ACC112 (cell line): ENCODE measurements at regions not wholly inside any gene's neighbourhood (a gene's known extent, or its start where the extent isn't known, plus 50 kb on each side); places are given as distances from the start of the nearest gene placed in this dataset.
"Not testable (repeated sequence)": the region's sequence is repeated elsewhere in the genome, so short reads cannot be mapped to it uniquely, and the experiment has no call there.

Source experiments
- H2AFZ ChIP-seq: fragments of 200-600 bp; sonication (generic); one replicate; pipeline ENCODE4 v1.6.0; 2017; ENCODE audit warnings: antibody characterized with exemption, low read length; ENCODE audit not compliant: unreplicated experiment
- H3K27ac ChIP-seq: fragments of 200-600 bp; sonication (generic); 2 replicates; pipeline ENCODE4 v1.5.1; 2014; ENCODE audit warnings: low read depth, mild to moderate bottlenecking, antibody characterized with exemption, low read length, moderate library complexity
- H3K27me3 ChIP-seq: fragments of 200-600 bp; sonication (generic); 2 replicates; pipeline ENCODE4 v1.6.1; 2014; ENCODE audit warnings: mild to moderate bottlenecking, antibody characterized with exemption, low read length, moderate library complexity, mixed read lengths; ENCODE audit not compliant: insufficient read depth
- H3K36me3 ChIP-seq: fragments of 200-600 bp; sonication (generic); 2 replicates; pipeline ENCODE4 v1.6.1; 2016; ENCODE audit warnings: mild to moderate bottlenecking, antibody characterized with exemption, low read length, moderate library complexity, mixed read lengths; ENCODE audit not compliant: insufficient read depth
- H3K4me1 ChIP-seq: fragments of 200-600 bp; sonication (generic); one replicate; pipeline ENCODE4 v1.6.1; 2016; ENCODE audit warnings: low read length, mixed read lengths; ENCODE audit not compliant: insufficient read depth, unreplicated experiment, control insufficient read depth
- H3K4me3 ChIP-seq: fragments of 200-600 bp; sonication (generic); 2 replicates; pipeline ENCODE4 v1.5.1; 2014; ENCODE audit warnings: mild to moderate bottlenecking, low read depth, low read length
- H3K79me2 ChIP-seq: fragments of 200-600 bp; sonication (generic); one replicate; pipeline ENCODE4 v1.6.0; 2016; ENCODE audit warnings: low read length; ENCODE audit not compliant: control insufficient read depth, unreplicated experiment, insufficient read depth

DNA sequence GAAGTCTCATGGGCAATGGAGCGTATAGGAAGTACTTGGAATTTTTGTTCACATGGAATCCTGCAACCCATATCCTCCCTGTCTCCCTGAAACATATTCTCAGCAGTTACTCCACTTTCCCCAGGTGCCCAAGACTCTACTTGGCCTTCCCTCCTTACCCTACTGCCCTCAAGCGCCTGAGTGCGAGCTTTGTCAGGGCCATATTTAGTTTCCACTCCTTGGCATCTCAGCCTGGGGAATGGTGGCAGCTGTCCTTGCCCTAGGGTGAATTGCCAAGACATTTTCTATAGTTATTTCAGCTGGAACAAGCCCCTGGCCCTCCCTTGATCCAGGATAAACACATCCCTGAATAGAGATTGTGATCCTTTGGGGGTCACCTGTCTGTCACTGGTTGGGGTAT, 569.3 kb upstream of the LRFN5 start:
- H3K27ac ChIP-seq: no peak overlapping the region
- H3K36me3 ChIP-seq: no peaks in the 10 kb centered on the region
- no peaks in the 10 kb centered on the region for H3K4me1 ChIP-seq
- H3K4me3 ChIP-seq: no peak overlapping the region
- no peaks in the 10 kb centered on the region for H3K27me3 ChIP-seq
- H3K79me2 ChIP-seq: no peaks in the 10 kb centered on the region
- no peak overlapping the region for H2AFZ ChIP-seq

DNA sequence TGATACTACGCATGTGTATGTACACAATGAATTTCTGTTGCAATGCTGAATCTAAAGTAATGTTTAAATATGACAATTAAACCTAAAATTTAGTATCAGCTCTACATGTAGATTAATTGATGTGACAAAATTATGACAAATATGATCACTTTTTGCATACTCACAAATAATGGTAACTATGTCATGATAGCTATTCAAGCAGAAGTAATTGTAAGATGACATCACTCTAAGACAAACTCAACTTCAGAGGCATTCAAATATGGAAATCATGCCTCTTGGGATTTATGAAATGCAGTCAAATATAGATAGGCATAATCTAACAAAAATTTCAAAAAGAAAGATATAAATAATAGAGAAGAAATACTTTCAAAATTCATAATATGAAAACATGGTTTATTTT, 571.7 kb upstream of the LRFN5 start:
- no peaks in the 10 kb centered on the region for H3K4me1 ChIP-seq

GRCh38 chr14:41022932-41023331, 583.7 kb upstream of the LRFN5 start:
- Histone ChIP-seq H3K4me3 (no peak overlapping the region), H3K27me3 (no peaks in the 10 kb centered on the region), H3K4me1 (no peaks in the 10 kb centered on the region), H3K27ac (no peak overlapping the region), H3K36me3 (no peaks in the 10 kb centered on the region), H2AFZ (no peak overlapping the region), H3K79me2 (no peaks in the 10 kb centered on the region)

More for the DNA sequence above, 571.7 kb upstream of the LRFN5 start:
- Histone ChIP-seq H3K27me3 (no peaks in the 10 kb centered on the region), H3K36me3 (no peaks in the 10 kb centered on the region), H3K79me2 (no peaks in the 10 kb centered on the region), H2AFZ (no peak overlapping the region), H3K4me3 (no peak overlapping the region), H3K27ac (no peak overlapping the region)

- Histone ChIP-seq H3K27ac (no peak overlapping the region), H3K4me1 (no peaks in the 10 kb centered on the region), H3K27me3 (no peaks in the 10 kb centered on the region), H2AFZ (no peak overlapping the region), H3K79me2 (no peaks in the 10 kb centered on the region), H3K36me3 (no peaks in the 10 kb centered on the region), H3K4me3 (no peak overlapping the region)
These were observed 590.5 kb upstream of the LRFN5 start for GRCh38 chr14:41016213-41016612.

GRCh38 chr14:41000350-41000749, 606.3 kb upstream of the LRFN5 start:
- H2AFZ ChIP-seq: no peak overlapping the region

DNA sequence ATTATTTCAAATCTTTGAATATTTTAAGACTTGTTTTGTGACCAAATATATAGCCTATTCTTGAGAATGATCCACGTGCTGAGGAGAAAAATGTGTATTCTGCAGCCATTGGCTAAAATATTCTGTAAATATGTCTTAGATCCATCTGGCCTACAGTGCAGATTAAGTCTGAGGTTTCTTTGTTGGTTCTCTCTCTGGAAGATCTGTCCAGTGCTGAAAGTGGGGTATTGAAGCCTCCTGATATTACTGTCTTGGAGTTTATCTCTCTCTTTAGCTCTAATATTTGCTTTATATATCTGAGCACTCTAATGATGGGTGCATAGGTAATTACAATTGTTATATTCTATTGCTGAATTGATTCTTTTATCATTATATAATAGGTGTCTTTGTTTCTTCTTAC, 617.4 kb upstream of the LRFN5 start:
- Histone ChIP-seq H3K36me3 (no peaks in the 10 kb centered on the region), H3K79me2 (no peaks in the 10 kb centered on the region), H2AFZ (no peak overlapping the region), H3K4me3 (no peak overlapping the region), H3K27ac (no peak overlapping the region), H3K4me1 (no peaks in the 10 kb centered on the region), H3K27me3 (no peaks in the 10 kb centered on the region)

More at GRCh38 chr14:41000350-41000749, 606.3 kb upstream of the LRFN5 start:
- no peak overlapping the region for H3K4me3 ChIP-seq
- no peaks in the 10 kb centered on the region for H3K27me3 ChIP-seq
- H3K79me2 ChIP-seq: no peaks in the 10 kb centered on the region
- H3K4me1 ChIP-seq: no peaks in the 10 kb centered on the region
- no peak overlapping the region for H3K27ac ChIP-seq
- H3K36me3 ChIP-seq: no peaks in the 10 kb centered on the region

GRCh38 chr14:40987481-40987880, 619.2 kb upstream of the LRFN5 start:
- Histone ChIP-seq H3K4me1 (no peaks in the 10 kb centered on the region), H3K27ac (no peak overlapping the region), H3K4me3 (no peak overlapping the region), H3K79me2 (no peaks in the 10 kb centered on the region), H3K27me3 (no peaks in the 10 kb centered on the region), H3K36me3 (no peaks in the 10 kb centered on the region), H2AFZ (no peak overlapping the region)

GRCh38 chr14:40986655-40987054, 620.0 kb upstream of the LRFN5 start:
- Histone ChIP-seq H3K79me2 (no peaks in the 10 kb centered on the region), H2AFZ (no peak overlapping the region), H3K4me3 (no peak overlapping the region), H3K27ac (no peak overlapping the region), H3K4me1 (no peaks in the 10 kb centered on the region), H3K27me3 (no peaks in the 10 kb centered on the region), H3K36me3 (no peaks in the 10 kb centered on the region)

DNA sequence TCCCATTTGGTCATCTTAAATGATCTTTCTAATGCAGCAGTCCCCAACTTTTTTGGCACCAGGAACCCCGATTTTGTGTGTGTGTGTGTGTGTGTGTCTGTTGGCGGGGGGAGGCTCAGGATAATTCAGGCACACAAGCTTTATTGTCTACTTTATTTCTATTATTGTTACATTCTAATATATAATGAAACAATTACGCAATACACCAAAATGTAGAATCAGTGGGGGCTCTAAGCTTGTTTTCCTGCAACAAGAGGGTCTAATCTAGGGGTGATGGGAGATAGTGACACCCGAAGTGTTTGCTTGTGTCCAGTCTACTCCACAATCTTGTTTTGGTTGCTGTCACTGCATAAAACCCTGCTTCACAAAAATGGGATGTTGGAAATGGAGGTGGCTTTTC, 621.1 kb upstream of the LRFN5 start:
- Histone ChIP-seq H2AFZ (no peak overlapping the region), H3K79me2 (no peaks in the 10 kb centered on the region), H3K27ac (no peak overlapping the region), H3K36me3 (no peaks in the 10 kb centered on the region), H3K4me3 (no peak overlapping the region), H3K4me1 (no peaks in the 10 kb centered on the region), H3K27me3 (no peaks in the 10 kb centered on the region)

DNA sequence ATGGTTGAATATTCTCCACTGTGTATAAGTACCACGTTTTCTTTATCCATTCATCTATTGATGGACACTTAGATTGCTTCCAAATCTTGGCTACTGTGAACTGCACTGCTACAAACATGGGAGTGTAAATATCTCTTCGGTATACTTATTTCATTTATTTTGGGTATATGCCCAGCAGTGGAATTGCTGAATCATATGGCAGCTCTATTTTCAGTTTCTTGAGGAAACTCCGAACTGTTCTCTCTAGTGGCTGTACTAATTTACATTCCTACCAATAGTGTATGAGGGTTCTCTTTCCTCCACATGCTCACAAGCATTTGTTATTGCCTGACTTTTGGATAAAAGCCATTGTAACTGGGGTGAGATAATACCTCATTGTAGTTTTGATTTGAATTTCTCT, 623.1 kb upstream of the LRFN5 start:
- no peak overlapping the region for H2AFZ ChIP-seq
- H3K4me1 ChIP-seq: no peaks in the 10 kb centered on the region
- H3K79me2 ChIP-seq: no peaks in the 10 kb centered on the region
- no peaks in the 10 kb centered on the region for H3K36me3 ChIP-seq
- H3K4me3 ChIP-seq: no peak overlapping the region
- no peaks in the 10 kb centered on the region for H3K27me3 ChIP-seq
- H3K27ac ChIP-seq: no peak overlapping the region

- H3K79me2 ChIP-seq: no peaks in the 10 kb centered on the region
- no peaks in the 10 kb centered on the region for H3K36me3 ChIP-seq
- no peak overlapping the region for H3K27ac ChIP-seq
- H3K27me3 ChIP-seq: no peaks in the 10 kb centered on the region
- no peak overlapping the region for H2AFZ ChIP-seq
- no peaks in the 10 kb centered on the region for H3K4me1 ChIP-seq
- no peak overlapping the region for H3K4me3 ChIP-seq
These were observed 625.4 kb upstream of the LRFN5 start for GRCh38 chr14:40981247-40981646.

DNA sequence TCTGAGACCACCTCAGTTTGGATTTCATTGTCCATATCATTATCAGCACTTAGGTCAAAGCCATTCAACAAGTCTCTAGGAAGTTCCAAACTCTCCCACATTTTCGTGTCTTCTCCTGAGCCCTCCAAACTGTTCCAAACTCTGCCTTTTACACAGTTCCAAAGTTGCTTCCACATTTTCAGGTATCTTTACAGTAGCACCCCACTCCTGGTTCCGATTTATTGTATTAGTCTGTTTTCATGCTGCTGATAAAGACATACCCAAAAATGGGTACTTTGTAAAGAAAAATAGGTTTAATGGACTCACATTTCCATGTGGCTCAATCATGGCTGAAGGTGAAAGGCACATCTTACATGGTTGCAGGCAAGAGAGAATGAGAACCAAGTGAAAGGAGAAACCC, 646.4 kb upstream of the LRFN5 start:
- not testable (repeated sequence) for H3K4me1 ChIP-seq, H2AFZ ChIP-seq, H3K4me3 ChIP-seq, H3K27ac ChIP-seq, H3K36me3 ChIP-seq, H3K79me2 ChIP-seq, H3K27me3 ChIP-seq
